ENCODE measurements at regions not wholly inside any gene's neighbourhood (a gene's known extent, or its start where the extent isn't known, plus 50 kb on each side); places are given as distances from the start of the nearest gene placed in this dataset.
"Not testable (repeated sequence)": the region's sequence is repeated elsewhere in the genome, so short reads cannot be mapped to it uniquely, and the experiment has no call there.

DNA sequence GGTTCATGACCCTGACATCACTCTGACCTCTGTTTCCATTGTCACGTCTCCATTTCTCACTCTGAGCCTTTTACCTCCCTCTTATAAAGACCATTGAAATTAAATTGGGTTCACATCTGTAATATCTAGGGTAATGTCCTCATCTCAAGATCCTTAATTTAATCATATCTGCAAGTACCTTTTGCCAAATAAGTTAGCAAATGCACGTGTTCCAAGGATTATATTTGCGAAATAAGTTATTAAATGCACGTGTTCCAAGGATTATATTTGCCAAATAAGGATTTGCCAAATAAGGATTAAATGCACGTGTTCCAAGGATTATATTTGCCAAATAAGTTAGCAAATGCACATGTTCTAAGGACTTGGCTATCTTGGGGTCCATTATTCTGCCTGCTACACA lies 938.0 kb downstream of the NLGN4X start:
- DNase-seq = peak; percentile 2

DNA sequence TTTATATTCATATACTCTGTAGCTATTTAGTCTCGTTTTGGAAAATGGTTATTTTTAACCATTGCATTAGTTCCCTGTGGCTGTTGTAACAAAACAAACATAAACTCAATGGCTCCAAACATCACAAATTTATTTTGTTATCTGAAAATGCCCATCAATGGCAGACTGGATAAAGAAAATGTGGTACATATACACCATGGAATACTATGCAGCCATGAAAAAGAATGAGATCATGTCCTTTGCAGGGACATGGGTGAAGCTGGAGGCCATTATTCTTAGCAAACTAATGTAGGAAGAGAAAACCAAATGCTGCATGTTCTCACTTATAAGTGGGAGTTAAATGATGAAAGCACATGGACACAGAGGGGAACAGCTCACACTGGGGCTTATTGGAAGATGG lies 938.7 kb downstream of the NLGN4X start:
- DNase-seq = not testable (repeated sequence)

DNA sequence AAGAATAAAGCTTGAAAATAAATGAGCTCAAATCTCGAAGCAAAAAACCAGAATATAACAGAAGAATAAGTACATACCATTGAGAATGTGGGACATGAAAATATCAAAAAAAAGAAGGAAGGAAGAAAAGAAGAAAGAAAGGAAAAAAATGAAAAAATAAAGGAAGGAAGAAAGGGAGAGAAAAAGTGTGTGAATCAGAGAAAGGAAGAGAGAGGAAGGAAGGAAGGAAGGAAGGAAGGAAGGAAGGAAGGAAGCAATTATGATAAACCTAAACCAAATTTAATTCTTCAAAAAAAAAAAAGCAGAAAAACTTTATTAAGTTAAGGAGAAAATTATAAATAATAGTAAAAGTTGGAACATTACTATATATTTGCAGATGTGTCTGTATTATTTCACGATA lies 949.8 kb downstream of the NLGN4X start:
- no peak for DNase-seq

DNA sequence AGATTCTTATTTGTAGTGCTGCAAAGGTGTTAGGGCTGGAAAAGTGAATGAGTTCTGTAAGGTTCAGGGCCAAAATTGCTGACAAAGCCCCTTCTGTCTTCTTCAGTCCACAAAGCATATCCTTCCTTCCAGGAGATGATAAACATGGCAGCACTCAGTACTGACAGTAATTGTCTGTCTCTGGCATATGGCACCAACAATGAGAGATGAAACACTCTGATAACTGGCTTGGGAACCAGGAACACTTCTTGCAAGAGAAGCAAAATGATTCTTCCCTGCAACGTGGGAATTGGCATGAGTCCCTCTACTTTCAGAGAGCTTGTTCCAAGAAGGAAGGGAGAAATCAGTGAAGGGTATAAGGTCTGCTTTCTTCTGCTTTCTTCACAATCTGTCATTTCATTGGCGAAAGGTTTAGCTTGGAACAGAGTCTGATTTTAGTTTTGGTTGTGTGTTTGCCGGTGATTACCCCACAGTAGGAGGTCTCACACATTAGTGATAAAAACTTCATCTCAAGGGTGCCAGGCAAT lies 963.3 kb downstream of the NLGN4X start:
- DNase-seq = no peak

DNA sequence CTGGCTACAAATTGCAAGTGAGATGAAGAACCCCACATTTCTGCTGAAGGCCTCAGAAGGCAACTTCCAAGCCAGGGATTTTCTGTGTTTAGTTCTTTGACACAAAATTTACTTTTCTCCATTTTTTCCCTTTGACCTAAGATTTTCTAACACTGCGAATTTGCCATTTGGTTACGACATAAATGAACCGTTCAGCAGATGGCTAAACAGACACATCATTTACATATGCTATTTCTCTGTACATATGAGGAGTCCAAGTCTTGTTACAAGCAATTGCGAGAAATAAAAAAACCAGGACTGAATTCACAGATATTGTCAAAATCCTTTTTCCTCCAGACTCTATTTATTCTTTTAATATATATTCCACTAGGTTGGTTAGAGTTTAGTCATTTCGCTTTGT lies 978.6 kb downstream of the NLGN4X start:
- DNase-seq = no peak

DNA sequence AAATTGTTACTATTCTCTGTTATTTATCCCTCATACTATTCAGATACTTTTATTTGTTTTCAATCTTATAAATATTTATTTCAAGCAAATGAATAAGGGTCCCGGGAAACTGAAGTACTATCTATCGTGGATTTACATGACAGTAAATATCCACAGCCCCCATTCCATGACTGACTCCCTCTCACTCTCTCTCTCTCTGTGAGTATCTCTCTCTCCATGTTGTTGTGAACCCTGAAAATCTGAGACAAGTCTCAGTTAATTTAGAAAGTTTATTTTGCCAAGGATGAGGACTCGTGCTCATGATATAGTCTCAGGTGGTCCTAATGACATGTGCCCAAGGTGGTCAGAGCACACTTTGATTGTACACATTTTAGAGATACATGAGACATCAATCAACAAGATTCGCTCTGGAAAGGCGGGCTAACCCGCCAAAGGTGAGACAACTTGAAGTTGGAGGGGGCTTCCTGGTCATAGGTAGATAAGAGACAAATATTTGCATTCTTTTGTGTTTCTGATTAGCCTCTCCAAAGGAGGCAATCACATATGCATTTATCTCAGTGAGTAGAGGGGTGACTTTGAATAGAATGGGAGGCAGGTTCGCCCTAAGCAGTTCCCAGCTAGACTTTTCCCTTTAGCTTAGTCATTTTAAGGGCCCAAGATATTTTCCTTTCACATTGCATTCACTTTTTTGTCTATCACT lies 986.4 kb downstream of the NLGN4X start:
- DNase-seq = no peak

DNA sequence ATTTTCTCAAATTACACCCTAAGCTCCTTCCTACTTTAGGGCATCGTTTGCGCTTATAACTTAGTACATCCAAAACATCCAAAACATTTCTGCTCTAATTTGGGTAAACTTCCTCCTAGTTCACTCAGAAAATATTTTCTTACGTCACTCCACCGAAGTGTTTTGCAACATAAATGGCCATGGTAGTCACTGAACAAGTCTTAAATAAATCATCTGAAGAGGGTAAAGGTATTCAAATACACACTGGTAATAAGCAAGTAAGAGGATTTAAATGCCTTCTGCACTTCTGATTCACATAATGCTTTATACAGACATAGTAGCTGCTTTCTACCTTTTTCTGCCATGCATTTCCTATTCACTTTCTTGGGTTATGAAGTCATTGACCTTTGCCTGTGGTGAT lies 991.9 kb downstream of the NLGN4X start:
- DNase-seq = no peak

DNA sequence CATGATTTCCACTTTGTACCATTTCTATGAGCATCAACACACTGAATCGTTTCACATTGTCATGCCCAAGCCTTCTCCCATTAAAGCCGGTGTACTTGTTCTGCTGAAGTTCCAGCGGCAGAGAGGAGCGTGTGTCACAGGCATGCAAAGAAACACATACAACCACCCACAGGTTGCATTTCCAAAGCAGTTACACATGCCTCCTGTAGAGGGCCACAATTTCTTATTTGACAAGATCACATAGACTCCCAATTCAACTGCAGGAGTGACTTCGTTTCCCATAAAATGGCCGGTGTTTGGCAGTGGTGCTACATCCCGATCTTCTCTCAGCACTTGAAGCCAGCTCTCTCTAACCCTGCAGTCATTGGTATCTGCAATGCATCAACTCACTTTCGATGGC lies 992.6 kb downstream of the NLGN4X start:
- DNase-seq = no peak

DNA sequence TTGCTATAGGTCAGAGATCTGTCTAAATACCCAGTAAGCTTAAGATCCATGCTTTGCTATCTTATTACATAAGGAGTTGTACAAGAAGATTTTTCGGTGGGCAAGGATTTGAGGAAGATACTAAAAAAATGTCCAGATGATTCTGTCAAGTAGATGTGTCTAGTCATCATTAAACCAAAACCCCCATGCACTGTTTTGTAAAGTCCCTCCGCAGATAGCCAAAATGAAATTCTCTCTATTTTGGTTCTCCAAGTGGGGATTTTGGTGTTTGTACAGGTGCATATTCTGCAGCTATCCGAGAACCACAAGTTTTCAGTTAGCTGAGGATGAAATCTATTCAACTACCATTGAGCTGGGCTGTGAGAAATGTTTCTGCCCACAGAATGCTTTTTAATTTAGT lies 994.8 kb downstream of the NLGN4X start:
- DNase-seq = no peak

DNA sequence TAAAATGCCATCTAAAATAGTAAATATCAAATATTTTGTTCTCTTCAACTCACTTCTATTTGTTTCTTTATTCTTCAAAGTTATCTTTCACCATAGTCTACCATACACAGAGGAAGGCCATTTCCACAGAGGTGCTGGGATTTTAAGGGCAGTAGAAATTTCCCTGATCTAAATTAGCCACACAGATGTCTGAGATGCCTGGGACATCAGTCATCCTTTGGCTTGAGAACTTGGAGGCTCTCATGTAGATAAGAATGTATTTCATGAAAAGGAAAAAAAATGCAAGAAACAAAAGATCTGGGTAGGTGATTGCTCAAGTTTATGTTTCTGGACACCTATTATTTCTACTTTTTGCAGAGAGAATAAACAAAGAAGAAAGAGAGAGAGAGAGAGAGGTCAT lies 1008.2 kb downstream of the NLGN4X start:
- DNase-seq = no peak

DNA sequence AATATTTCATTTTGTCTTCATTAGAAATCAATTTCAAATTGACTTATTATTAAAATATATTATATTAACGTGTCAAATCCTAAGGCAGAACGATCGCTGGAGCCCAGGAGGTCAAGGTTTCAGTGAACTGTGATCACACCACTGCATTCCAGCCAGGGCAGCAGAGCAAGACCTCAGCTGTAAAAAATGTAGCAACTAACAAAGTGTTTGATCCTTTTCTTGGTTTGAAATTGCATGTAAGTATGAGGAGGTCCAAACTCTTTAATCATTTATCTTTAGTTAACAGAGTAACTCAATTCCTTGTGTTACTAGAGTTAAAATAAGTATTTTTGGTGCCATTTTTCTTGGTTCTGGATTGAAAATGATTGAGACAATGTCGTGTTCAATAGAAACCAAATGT lies 1033.9 kb downstream of the NLGN4X start:
- no peak for DNase-seq

DNA sequence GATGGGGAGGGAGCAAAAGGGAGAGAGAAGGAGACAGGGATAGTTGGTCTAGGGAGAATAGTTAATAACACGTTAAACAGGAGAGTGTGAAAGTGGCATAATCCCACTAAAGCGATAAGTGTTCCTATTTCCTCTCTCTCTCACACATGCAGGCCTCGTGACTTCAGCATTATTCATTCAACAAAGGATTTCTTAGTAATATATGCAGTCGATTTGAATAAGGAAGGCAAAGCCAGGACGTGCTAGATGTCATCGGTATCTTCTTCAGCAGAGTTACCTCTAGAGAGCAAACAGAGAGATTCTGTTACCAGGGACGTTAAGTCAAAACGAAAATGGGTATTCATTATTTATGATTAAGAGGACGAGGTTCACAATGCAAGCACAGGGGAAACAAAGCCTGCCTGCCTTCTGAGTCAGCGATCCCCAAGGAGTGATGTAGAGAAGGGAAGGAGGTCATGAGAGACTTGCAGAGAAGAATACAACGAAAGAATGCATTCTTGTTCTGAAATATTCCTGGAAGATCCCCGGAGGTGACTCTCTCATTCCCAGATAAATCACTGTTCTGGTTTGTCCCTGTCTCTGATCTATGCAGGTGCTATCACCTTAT lies 1048.4 kb downstream of the NLGN4X start:
- no peak for DNase-seq

DNA sequence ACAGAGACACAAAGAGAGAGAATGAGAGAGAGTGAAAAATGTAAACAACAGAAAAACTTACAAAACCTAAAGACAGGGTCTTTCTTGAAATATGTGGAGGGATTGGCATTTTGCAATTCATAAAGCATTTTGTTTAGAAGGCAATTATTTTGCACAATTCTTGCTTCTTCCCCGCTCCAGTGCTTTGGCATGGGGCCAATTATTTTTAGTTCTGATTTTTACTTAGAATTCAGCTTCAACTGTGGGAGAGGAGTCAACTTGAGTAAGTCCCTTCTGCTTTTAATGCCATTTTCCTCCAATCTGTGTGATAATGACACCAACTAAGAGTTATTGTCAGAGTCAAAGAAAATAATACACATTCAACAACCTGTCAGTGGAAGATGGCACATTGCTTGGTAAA lies 1051.9 kb downstream of the NLGN4X start:
- DNase-seq = no peak

DNA sequence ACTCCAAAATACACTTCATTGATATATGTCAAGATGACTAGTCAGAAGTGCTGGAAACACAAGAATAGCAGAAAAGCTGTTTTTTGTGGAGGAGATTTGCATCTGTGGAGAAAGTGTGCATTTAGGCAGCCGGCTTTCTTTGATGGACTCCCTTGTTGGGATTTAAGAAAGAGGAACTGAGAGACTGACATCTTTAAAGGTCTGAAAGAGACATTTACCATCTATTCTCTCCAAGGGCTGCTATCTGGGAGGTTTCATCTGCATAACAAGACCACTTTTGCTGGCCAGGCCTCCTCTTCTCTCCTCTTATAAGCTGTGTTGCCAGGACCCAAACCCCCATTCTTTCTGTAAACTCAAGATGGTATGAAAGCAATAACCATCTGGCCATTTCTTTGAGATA lies 1065.0 kb downstream of the NLGN4X start:
- DNase-seq = no peak

DNA sequence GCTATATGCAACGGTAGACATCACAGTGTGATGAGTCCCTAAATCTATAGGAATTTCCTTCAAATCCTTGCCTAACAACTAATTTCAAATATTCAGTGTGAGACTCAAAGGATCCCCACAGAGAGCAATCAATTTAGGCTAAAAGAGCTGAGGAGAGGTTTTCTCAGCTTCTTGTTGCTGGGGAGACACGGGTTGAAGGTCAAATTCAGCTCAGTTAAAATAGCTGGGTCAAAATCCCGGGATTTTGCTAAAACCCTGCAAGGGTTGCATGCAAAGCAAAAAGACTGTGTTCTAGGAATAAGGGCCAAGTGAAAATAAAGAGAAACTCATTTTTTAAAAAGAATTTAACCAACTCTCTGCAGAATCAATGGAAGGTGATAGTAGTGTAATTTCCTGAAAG lies 1073.4 kb downstream of the NLGN4X start:
- no peak for DNase-seq

DNA sequence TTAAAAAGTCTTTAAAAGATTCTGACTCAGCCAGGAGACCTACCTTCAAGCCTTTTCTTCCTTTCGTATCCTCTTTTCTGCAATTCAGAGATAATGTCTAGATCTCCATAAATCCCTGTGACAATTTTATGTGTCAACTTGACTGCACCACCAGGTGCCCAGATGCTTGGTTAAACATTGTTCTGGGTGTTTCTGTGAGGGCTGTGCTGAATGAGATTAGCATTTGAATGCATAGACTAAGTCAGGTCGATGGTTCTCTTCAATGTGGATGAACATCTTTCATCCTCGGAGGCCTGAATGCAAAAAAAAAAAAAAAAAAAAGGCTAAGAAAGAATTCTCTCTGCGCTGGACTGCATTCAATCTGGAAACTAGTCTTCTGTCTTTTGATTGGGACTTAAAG lies 1082.7 kb downstream of the NLGN4X start:
- DNase-seq = no peak

DNA sequence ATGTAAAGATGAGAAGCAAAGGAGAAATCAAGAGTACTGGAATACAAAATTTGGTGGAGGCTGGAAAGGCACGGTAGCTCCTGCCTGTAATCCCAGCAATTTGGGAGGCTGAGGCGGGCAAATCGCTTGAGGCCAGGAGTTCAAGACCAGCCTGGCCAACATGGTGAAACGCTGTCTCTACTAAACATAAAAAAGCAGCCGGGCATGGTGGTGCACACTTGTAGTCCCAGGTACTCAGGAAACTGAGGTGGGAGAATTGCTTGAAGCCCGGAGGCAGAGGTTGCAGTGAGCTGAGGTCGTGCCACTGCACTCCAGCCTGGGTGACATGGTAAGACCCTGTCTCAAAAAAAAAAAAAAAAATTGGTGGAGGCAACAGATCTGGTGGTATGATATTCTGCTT lies 1086.0 kb downstream of the NLGN4X start:
- no peak for DNase-seq

DNA sequence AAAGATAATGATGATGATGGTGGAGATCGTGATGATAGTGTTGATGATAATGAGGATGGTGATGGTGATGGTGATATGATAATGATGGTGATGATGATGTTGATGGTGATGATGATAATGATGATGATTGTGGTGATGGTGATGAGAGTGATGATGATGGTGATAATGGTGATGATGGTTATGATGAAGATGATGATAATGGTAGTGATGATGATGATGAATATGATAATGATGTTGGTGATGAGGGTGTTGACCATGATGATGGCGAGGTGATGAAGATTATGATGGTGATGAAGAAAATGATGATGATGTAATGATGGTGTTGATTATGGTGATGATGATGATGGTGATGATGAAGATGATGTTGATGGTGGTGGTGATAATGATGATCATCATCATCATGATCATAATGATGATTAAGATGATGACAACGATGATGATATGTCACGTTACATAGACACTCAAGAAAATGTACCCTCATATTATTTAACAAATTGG lies 1106.4 kb downstream of the NLGN4X start:
- DNase-seq = no peak

DNA sequence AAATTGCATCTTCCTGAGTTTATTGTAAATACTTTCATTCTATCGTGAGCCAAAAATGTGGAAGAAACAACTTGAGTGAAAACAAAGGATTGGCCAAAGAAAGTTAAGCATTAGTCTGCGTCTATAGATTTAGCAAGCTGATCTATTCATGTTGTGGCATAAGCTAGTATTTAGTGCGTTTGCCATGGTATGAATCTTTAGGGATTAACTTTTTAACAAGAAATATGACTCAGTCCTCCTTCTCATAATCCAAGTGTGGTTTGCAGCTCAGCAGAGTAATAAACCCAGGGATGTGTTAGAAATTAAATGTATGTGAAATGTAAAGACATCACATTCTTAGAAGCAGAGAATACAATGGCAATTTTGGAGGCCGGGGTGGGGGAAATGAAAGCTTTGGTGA lies 1110.9 kb downstream of the NLGN4X start:
- DNase-seq = peak; percentile 7

DNA sequence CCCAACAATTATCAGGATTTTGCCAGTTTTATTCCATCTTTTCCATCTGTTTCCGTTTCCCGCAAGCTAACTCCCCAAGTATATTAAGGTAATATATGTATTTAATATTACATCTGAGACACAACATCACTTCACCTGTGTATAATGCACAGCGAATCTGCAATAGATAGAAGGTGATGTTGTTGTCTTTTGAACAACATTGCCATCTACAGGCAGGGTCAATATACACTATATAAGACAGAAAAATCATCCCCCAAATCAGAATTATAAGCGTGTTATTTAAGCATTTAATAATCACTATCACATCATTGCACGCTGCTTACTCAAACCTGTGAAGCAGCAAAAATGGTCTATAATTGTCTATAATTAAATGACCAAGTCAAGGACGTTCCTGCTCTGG lies 1115.5 kb downstream of the NLGN4X start:
- DNase-seq = no peak

DNA sequence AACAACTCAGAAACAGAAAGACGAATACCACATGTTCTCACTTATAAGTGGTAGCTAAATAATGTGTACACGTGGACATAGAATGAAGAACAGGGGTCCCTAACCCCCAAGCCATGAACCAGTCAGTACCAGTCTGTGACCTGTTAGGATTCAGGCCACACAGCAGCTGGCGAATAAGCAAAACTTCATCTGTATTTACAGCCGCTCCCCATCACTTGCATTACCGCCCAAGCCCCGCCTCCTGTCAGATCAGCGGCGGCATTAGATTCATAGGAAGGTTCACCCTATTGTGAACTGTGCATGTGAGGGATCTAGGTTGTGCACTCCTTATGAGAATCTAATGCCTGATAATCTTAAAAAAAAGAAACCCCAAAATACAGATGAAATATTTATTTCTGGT lies 1128.7 kb downstream of the NLGN4X start:
- DNase-seq = no peak

DNA sequence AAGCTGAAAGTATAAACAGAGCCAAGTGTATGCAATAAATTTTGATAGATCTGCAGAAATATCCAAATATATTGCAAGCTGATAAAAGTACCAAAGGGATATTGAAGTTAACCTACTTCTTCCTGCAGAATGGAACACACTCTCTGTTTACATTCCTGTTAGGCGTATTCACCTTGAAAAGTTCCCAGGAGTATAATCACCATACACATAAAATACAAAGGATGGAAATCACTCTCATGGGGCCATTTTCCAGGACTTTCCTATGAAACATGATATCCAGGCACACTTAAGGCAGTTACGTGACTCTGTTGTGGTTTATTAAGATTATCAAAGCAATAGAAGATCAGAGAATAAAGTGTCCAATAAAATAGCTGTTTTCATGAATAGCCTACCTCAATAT lies 1142.3 kb downstream of the NLGN4X start:
- DNase-seq = no peak

DNA sequence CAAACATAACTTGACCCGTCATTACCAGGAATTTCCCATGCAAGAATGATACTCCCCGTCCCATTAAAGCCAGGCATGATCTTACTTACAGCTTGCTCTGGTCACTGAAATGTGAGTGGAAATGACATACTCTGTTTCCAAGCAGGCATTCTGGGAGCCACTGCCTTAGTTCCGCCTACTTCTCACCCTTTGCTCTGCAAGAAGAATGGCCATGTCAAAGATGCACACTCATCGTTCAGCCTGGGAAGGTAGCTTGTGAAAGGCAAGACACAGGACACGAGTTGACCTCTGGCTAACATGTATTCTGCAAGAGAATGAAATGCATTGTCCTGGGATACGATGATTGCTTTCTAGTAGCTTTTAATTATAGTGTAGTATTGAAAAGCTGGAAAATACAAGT lies 1144.4 kb downstream of the NLGN4X start:
- DNase-seq = no peak

DNA sequence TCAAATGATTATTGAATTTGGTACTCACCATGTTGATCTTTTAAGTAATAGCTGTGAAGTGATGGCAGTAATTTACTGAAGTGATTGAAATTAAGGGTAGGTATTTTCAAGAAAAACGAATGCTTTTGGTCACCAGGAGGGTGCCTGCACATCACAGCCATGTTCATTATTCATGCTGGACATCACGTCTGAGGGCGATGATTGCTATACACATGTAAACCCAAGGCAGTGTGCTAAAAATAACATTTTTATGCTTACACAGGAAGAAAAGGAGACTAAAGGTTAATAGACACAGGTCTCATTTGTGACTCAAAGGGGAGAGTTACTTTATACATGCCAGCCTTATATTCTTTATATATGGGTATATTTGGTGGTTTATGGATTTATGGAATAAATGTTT lies 1146.0 kb downstream of the NLGN4X start:
- DNase-seq = no peak
